ENCODE measurements at regions not wholly inside any gene's neighbourhood (a gene's known extent, or its start where the extent isn't known, plus 50 kb on each side); places are given as distances from the start of the nearest gene placed in this dataset.

DNA sequence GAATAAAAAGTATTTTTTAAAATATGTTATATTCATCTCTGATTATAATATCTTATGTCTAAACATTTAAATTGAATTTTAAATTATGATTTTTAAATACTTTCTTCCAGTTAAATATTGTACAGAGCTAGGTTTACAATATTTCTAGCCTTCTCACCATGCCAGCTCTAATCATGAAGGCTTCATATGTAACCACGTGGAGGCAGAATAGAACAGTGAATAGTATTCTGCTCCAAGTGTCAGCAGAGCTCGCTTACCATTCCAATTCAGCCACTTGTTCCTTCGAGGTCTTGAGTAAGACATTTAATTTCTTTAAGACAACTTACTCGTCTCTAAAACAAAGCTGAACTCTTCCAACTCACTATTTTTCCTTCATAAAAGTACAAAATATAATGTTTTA, 871.8 kb downstream of the SUCLG1 start:
- ATAC-seq (no peak), DNase-seq (ENCODE audit: low read depth, low spot score) (no peak), FAIRE-seq (no peak)
- Histone ChIP-seq H3K9ac (ENCODE audit: control insufficient read depth, insufficient read depth, low read length) (no peak overlapping the region), H3K9me3 (replicated peaks; ENCODE audit: control insufficient read depth, insufficient read depth, low read length) (no peaks in the 10 kb centered on the region), H3K27ac (ENCODE audit: control insufficient read depth, insufficient read depth) (no peak overlapping the region), H3K4me3 (no peak overlapping the region), H3K4me2 (ENCODE audit: control insufficient read depth, insufficient read depth) (no peak overlapping the region), H4K20me1 (ENCODE audit: control insufficient read depth, insufficient read depth) (no peaks in the 10 kb centered on the region), H3K79me2 (ENCODE audit: control insufficient read depth, insufficient read depth, low read length) (no peaks in the 10 kb centered on the region), H3K4me1 (ENCODE audit: control insufficient read depth, insufficient read depth, low read length) (no peaks in the 10 kb centered on the region), H2AFZ (ENCODE audit: control insufficient read depth, low read depth, low read length) (no peak overlapping the region), H3K27me3 (replicated peaks in 1 of 2; ENCODE audit: control insufficient read depth in 2 of 2, insufficient read depth in 2 of 2, low read length in 1 of 2) (no peaks in the 10 kb centered on the region), H3K36me3 (ENCODE audit: control insufficient read depth in 2 of 2, insufficient read depth in 2 of 2, low read length in 1 of 2) (no peaks in the 10 kb centered on the region)
- in situ Hi-C loops (cut with MboI), result no loop called here
- ChIA-PET CTCF (no interaction called here), POLR2A (no interaction called here), RAD21 (ENCODE audit: unreplicated experiment) (no interaction called here), SMC1A (ENCODE audit: uncharacterized antibody, unreplicated experiment) (no interaction called here)
- WGBS (ENCODE audit: insufficient coverage, insufficient replicate concordance, low lambda C conversion rate, missing lambda C conversion rate), result 3% methylated on average over 4 of the region's 4 CpGs
- no TSS peak for BruUV-seq (replicated peaks)
- intact Hi-C loops (cut with micrococcal nuclease; ENCODE audit: unreplicated experiment), result no loop called here
- no peak for TF ChIP-seq PAX5 (IDR thresholded peaks at IDR 0.05; ENCODE audit: borderline replicate concordance, low read depth, low read length)
- TF ChIP-seq GABPA (IDR thresholded peaks at IDR 0.05; ENCODE audit: low read depth), result no peak
- TF ChIP-seq NR2C2 (IDR thresholded peaks at IDR 0.05; ENCODE audit: borderline replicate concordance, control insufficient read depth, insufficient read length, low read depth), result no peak
- TF ChIP-seq ZZZ3 (IDR thresholded peaks at IDR 0.05; ENCODE audit: control insufficient read depth, insufficient read length, low read depth), result no peak
- TF ChIP-seq, protein P1, sequence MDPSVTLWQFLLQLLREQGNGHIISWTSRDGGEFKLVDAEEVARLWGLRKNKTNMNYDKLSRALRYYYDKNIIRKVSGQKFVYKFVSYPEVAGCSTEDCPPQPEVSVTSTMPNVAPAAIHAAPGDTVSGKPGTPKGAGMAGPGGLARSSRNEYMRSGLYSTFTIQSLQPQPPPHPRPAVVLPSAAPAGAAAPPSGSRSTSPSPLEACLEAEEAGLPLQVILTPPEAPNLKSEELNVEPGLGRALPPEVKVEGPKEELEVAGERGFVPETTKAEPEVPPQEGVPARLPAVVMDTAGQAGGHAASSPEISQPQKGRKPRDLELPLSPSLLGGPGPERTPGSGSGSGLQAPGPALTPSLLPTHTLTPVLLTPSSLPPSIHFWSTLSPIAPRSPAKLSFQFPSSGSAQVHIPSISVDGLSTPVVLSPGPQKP (IDR thresholded peaks at IDR 0.05; ENCODE audit: low read depth, low read length), result no peak
- TF ChIP-seq PML (IDR thresholded peaks at IDR 0.05; ENCODE audit: low read length), result no peak
- TF ChIP-seq, protein P2, sequence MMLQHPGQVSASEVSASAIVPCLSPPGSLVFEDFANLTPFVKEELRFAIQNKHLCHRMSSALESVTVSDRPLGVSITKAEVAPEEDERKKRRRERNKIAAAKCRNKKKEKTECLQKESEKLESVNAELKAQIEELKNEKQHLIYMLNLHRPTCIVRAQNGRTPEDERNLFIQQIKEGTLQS (IDR thresholded peaks at IDR 0.05; ENCODE audit: borderline replicate concordance, extremely low read depth, low read depth, low read length), result no peak
- TF ChIP-seq SREBF1 (IDR thresholded peaks at IDR 0.05; ENCODE audit: low read length), result no peak
- no peak for TF ChIP-seq PAX8 (IDR thresholded peaks at IDR 0.05)
- no peak for TF ChIP-seq EED (IDR thresholded peaks at IDR 0.05; ENCODE audit: low read depth)
- no peak for TF ChIP-seq RAD21 (IDR thresholded peaks at IDR 0.05; ENCODE audit: insufficient read depth, low read depth, low read length)
- TF ChIP-seq, protein P3, sequence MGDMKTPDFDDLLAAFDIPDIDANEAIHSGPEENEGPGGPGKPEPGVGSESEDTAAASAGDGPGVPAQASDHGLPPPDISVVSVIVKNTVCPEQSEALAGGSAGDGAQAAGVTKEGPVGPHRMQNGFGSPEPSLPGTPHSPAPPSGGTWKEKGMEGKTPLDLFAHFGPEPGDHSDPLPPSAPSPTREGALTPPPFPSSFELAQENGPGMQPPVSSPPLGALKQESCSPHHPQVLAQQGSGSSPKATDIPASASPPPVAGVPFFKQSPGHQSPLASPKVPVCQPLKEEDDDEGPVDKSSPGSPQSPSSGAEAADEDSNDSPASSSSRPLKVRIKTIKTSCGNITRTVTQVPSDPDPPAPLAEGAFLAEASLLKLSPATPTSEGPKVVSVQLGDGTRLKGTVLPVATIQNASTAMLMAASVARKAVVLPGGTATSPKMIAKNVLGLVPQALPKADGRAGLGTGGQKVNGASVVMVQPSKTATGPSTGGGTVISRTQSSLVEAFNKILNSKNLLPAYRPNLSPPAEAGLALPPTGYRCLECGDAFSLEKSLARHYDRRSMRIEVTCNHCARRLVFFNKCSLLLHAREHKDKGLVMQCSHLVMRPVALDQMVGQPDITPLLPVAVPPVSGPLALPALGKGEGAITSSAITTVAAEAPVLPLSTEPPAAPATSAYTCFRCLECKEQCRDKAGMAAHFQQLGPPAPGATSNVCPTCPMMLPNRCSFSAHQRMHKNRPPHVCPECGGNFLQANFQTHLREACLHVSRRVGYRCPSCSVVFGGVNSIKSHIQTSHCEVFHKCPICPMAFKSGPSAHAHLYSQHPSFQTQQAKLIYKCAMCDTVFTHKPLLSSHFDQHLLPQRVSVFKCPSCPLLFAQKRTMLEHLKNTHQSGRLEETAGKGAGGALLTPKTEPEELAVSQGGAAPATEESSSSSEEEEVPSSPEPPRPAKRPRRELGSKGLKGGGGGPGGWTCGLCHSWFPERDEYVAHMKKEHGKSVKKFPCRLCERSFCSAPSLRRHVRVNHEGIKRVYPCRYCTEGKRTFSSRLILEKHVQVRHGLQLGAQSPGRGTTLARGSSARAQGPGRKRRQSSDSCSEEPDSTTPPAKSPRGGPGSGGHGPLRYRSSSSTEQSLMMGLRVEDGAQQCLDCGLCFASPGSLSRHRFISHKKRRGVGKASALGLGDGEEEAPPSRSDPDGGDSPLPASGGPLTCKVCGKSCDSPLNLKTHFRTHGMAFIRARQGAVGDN (IDR thresholded peaks at IDR 0.05), result no peak
- no peak for TF ChIP-seq SMARCA5 (IDR thresholded peaks at IDR 0.05)
- no peak for TF ChIP-seq NFYA (IDR thresholded peaks at IDR 0.05; ENCODE audit: borderline replicate concordance, low read depth, low read length)
- no peak for TF ChIP-seq ETV6 (conservative IDR thresholded peaks at IDR 0.05 in 1 of 2, IDR thresholded peaks at IDR 0.05 in 1 of 2; ENCODE audit: borderline replicate concordance in 1 of 2, low read depth in 1 of 2)
- TF ChIP-seq, protein P4, sequence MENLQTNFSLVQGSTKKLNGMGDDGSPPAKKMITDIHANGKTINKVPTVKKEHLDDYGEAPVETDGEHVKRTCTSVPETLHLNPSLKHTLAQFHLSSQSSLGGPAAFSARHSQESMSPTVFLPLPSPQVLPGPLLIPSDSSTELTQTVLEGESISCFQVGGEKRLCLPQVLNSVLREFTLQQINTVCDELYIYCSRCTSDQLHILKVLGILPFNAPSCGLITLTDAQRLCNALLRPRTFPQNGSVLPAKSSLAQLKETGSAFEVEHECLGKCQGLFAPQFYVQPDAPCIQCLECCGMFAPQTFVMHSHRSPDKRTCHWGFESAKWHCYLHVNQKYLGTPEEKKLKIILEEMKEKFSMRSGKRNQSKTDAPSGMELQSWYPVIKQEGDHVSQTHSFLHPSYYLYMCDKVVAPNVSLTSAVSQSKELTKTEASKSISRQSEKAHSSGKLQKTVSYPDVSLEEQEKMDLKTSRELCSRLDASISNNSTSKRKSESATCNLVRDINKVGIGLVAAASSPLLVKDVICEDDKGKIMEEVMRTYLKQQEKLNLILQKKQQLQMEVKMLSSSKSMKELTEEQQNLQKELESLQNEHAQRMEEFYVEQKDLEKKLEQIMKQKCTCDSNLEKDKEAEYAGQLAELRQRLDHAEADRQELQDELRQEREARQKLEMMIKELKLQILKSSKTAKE (IDR thresholded peaks at IDR 0.05; ENCODE audit: low read depth, poor library complexity, severe bottlenecking), result no peak
- TF ChIP-seq, protein P5, sequence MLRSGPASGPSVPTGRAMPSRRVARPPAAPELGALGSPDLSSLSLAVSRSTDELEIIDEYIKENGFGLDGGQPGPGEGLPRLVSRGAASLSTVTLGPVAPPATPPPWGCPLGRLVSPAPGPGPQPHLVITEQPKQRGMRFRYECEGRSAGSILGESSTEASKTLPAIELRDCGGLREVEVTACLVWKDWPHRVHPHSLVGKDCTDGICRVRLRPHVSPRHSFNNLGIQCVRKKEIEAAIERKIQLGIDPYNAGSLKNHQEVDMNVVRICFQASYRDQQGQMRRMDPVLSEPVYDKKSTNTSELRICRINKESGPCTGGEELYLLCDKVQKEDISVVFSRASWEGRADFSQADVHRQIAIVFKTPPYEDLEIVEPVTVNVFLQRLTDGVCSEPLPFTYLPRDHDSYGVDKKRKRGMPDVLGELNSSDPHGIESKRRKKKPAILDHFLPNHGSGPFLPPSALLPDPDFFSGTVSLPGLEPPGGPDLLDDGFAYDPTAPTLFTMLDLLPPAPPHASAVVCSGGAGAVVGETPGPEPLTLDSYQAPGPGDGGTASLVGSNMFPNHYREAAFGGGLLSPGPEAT (IDR thresholded peaks at IDR 0.05; ENCODE audit: low read depth), result no peak
